B cell (primary cell): ENCODE measurements at regions not wholly inside any gene's neighbourhood (a gene's known extent, or its start where the extent isn't known, plus 50 kb on each side); places are given as distances from the start of the nearest gene placed in this dataset.

ENCODE experiments used
- EZH2 ChIP-seq: IDR thresholded peaks from 2 replicates; pipeline ENCODE4 v1.6.1; 2012; ENCODE audit warnings: borderline replicate concordance, low read depth, mild to moderate bottlenecking, moderate library complexity, low read length; ENCODE audit not compliant: insufficient read depth, poor library complexity, severe bottlenecking
- TF ChIP-seq, protein P1 (sequence below): fragments of 200-600 bp; IDR thresholded peaks from one replicate; pipeline ENCODE4 v1.8.0; 2022; ENCODE audit warnings: antibody characterized with exemption, mild to moderate bottlenecking

DNA sequence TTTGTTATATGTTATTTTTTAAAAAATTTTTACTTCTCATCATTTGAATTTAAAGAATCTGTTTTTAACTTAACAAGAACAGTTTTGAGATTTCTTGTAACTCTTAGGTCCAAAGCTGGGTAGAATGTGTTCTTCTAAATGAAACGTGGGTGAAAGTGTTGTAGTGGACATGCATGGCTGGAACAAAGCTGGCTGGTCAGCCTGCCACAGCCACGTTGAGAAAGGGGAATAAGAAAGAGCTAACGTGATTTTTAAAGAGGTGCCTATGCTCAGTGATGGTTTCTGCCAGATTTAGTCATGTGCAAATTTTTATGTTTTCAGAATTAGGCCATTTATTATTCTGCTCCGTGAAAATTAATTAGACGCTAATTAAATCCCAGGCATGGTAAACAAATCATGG, 203.9 kb upstream of the COL3A1 start:
- TF ChIP-seq, protein P1, sequence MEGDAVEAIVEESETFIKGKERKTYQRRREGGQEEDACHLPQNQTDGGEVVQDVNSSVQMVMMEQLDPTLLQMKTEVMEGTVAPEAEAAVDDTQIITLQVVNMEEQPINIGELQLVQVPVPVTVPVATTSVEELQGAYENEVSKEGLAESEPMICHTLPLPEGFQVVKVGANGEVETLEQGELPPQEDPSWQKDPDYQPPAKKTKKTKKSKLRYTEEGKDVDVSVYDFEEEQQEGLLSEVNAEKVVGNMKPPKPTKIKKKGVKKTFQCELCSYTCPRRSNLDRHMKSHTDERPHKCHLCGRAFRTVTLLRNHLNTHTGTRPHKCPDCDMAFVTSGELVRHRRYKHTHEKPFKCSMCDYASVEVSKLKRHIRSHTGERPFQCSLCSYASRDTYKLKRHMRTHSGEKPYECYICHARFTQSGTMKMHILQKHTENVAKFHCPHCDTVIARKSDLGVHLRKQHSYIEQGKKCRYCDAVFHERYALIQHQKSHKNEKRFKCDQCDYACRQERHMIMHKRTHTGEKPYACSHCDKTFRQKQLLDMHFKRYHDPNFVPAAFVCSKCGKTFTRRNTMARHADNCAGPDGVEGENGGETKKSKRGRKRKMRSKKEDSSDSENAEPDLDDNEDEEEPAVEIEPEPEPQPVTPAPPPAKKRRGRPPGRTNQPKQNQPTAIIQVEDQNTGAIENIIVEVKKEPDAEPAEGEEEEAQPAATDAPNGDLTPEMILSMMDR: no peak
- TF ChIP-seq EZH2: no peak
